ENCODE measurements at regions not wholly inside any gene's neighbourhood (a gene's known extent, or its start where the extent isn't known, plus 50 kb on each side); places are given as distances from the start of the nearest gene placed in this dataset.
A peak's percentile ranks its signal among the peaks of the same experiment; 100 is the strongest.
"Not testable (repeated sequence)": the region's sequence is repeated elsewhere in the genome, so short reads cannot be mapped to it uniquely, and the experiment has no call there.

DNA sequence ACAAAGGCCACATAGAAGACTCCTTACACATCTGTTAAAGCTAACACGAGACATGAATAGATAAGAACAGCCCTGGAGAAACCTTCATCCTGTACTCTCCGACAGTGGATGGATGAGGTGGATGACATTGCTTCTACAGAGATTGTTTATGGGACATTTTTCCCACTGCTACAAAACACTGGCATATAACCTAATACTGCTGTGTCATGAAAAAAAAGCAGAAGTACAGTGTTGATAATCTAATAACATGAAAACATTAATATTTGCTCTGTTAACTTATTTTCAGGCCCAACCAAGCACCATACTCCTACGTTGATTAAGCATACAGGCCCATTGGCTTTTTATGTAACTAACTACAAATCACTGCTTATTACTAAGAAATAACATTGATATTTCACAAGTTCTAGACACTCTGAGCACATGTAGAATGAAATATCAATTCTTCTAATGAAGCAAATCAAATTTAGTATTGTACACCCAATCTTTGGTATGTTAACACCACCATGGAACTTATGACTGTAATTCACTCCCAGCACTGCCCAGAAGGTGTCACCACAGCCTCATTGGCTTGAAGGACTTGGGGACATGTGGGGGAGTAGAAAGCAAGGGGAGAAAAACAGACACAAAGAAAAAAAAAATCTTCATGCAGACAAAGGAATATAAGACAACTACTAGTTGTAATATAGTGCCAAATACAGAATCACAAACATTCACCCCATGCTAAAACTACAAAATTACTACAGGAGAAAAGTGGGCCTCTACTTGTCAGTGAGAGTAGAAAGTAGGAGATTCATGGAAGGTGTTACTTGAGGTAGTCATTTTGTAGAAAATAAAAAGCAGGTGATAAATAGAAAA, 330.0 kb upstream of the PMFBP1 start:
- peak; percentile 8 for DNase-seq

DNA sequence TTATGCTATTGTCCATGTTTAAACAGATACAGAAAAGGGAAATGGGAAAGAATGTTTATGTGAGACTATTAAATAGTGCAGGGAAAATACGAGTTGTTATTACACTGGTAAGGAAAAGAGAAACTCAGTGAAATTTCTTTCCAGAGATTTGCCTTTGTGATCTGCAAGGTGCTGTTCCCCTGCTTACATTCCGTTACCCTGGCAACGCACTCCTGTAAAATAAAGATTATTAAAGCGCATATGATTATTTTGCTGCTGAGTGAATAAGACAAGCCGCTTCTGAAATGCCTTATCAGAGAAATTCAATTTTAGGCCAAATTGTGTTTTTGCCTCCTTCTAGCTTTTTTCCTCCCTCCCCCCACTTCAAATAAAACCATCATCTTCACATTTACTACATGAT, 328.6 kb upstream of the PMFBP1 start:
- DNase-seq: no peak

DNA sequence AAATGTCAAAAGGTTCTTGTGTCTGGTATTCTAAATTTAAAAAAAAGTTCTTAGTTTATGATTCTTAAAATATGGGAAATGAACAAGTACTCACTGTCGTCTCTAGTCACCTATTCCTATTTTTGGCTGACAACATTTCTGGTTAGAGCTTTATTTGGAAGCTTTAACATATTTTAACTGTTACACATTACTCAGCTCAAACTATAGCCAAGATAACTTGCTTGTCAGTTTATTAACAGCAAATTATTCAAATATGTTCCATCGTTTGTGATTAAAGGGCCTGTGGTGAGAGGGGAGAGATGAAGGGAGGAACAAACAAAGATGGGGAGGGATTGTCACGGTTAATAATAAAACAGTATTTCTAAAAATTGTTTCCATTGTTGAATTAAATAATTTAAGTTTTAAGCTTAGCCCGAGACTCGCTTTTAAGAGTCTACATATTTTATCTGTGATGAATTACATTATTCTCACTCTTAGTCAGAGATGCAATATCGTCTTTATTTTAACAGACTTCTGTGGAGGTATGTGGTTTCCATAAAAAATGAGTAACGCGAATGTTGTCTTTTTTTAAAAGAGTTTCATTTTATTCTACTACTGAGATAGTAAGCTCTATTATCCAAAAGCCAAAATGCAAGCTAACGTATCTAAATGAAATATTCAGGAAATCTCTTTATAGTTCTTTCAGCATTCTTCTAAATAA, 321.9 kb upstream of the PMFBP1 start:
- no peak for DNase-seq

DNA sequence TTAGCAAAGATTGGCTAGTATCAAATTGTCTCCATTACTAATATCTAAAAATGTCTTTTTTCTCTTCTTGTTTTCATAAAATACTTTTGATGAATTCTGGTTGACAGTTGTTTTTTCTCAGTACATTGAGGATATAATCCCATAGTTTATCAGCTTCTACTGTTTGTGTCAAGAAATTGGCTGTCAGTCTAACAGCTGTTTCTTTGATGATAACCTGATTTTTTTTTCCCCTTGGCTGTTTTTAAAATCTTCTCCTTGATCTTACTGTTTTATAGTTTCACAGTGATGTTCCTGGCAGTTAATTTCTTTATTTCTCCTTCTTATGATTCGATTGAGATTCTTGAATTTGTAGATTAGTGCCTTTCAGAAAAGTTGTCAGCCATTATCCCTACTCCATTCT, 315.3 kb upstream of the PMFBP1 start:
- no peak for DNase-seq

DNA sequence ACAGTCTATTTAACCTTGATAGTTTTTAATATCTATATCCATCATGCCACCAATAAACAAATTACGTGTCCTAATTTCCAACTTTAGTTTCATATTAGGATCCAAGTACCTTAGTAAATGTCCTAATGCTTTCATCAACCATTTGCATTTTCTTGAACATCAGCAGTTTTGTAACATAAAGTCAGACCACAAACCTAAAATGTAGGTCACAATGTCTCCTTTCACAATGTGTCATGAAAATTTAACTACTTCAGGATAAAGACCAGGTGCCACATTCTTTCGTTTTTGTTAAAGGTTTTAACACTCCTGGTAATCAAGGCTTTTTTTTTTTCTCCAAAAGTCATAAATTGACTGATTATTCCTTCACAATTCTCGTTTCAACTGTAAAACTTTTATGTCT, 310.7 kb upstream of the PMFBP1 start:
- no peak for DNase-seq

DNA sequence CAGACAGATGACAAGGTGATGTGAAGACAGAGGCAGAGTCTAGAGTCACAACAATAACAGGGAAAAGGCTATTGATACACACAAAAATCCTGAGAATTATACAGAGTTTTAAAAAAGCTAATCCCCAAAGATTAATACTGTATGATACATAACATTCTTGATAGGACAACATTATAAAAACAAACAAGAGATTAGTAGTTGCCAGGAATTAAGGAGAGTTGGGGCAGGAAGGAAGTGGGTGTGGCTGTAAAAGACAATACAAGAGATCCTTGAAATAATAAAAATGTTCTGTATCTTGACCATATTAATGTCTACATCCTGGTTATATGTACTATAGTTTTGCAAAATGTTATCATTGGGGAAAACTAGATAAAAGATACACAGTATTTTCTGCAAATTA, 309.5 kb upstream of the PMFBP1 start:
- DNase-seq: no peak

DNA sequence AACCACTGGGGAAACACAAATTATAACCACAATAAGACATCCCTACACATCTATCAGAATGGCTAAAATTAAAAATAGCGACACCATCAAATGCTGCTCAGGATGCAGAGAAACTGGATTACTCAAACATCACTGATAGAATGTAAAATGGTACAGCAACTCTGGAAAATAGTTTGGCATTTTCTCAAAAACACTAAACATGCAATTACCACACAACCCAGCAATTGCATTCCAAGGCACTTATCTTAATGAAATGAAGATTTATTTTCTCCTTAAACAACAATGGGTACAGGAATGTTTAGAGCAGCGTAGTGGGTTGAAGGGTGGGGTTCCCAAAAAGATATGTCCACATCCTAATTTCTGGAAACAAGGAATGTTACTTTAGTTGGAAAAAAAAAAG, 309.0 kb upstream of the PMFBP1 start:
- no peak for DNase-seq

DNA sequence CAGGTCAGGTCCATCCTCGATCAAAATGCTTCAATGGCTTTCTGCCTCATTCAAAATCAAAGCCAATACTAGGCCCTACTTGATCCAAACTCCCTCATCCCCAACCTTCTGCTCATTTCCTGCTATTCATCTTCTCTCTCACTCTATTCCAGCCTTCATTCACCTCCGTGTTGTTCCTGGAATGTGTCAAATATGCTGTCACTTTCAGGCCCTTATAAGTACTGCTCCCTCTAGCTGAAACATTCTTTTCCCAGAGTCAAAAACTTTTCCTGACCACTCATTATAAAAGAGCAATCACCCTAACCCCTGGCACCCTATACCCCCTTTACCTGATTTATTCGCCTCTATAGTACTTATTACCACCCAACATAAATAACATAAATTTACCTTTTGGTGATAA, 303.7 kb upstream of the PMFBP1 start:
- DNase-seq: no peak

DNA sequence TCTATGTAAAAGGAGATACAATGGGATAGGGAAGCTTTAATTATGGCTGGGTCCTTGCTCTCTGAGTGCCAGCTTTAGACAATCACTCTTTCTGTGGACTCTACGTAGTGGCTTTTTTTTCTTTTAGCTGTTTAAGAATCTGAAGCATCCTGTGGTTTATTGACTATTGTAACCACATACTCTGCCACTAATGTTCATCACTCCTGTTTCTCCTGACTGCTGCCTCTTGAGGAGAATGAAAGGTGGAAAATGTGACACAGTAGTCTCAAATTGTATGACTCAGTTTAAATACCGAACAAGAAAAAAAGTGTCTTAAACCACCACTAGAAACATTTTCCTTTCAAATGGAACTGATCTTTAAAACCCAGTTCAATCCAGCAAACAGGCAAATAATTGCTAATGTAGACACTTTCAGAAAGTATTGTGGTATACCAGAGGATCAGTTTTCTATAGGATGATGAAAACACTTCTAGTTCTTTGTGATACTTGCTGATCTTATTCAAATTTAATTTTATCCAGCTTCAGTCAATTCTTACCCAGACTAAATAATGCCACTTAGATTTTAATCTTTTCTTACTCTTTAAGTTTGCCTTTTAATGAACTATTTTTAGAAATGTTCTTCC, 302.7 kb upstream of the PMFBP1 start:
- DNase-seq: no peak

DNA sequence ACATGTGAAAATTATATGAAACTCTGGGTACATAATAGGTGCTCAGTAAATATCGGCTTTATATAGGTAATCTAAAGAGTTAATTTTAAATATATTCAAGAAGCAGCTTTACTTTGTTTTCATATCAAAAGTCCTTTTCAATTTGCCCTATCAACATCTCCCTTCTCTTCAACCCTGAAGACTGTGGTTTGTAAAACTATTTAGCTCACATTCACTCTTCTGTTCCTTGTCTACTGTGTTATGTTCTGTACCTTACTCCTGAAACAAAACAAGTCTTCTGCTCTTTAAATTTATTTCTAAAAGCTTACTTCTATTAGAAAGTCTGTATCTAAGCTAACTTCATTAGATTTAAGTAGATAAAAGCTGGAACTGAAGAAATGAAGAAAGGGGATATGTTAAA, 301.7 kb upstream of the PMFBP1 start:
- no peak for DNase-seq

DNA sequence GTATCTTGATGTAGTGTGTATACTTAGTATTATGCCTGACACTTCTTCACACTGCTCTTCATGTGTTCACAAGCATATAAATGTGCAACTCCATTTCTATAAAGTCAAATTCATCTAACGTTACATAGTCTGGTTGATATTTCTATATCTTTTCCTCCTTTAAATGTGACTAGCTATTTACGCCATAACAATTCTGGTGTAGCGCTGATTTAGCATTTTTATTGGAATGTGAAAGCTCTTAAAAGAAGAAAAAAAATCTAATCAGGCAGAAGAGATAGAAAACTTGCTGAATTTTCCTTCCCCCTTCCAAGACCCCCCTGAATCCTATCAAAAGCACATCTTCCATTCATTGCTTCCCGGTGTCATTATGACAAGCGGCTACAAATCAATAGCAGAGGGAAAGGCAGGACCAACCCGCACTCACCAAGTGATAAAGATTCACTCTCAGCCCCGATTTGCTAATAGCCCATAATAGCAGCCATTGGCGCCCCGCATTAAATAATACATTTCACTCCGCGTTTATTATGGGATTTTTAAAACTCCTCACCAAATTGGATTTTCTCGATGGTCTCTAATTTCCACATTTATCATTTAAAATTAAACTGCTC, 299.5 kb upstream of the PMFBP1 start:
- no peak for DNase-seq

DNA sequence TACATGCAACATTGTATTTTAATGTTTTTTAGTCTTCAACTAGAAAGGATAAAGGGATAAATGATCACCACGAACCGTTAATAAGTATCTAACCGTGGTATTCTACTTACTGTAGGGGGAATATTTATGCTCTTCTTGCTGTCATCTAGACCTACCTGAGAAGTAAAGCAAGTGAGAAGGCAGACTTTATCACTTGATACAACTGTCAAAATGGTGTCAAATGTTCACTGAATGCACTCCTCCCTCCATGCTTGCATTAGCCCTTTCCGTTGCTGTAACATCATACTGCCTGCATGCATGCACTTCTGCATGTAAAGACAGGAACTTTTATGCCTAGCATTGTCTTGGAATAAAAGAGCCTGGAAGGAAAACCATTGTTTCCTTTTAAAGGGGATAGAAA, 298.6 kb upstream of the PMFBP1 start:
- DNase-seq: no peak

DNA sequence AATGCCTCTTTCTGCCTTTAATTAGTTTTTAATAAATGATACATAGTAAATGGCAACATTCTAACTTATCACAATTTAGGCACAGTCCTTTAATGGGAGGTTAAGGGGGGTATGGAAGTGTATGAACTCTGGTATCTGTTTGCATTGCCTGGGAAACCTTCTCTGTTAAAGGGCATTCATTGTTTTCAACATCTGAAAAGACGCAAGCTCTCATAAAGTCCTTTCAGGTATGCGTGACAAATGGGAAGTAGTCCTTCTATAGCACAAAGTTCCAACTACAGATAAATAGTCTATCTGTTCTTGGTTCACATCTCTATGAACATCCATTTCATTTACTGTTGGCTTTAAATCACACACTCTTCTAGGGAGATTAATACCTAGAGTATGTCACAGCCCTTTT, 298.0 kb upstream of the PMFBP1 start:
- no peak for DNase-seq

DNA sequence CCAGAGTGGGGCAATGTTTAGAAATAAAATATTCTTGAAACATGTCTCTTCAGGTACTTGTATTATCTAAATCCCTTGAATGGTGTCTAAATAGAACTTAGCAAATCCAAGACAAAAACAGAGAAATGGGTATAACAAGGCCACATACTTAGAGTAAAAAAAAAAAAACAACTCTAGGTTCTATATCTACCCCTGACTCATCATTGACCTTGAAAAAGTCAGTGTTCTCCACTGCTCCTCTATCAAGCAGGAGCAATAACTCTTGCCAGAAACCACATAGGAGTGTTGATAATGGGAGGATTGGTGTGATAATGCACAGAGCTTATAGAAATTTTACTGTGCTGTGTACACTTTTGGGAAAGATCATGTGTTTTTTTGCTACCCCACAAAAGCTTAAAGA, 296.6 kb upstream of the PMFBP1 start:
- no peak for DNase-seq

DNA sequence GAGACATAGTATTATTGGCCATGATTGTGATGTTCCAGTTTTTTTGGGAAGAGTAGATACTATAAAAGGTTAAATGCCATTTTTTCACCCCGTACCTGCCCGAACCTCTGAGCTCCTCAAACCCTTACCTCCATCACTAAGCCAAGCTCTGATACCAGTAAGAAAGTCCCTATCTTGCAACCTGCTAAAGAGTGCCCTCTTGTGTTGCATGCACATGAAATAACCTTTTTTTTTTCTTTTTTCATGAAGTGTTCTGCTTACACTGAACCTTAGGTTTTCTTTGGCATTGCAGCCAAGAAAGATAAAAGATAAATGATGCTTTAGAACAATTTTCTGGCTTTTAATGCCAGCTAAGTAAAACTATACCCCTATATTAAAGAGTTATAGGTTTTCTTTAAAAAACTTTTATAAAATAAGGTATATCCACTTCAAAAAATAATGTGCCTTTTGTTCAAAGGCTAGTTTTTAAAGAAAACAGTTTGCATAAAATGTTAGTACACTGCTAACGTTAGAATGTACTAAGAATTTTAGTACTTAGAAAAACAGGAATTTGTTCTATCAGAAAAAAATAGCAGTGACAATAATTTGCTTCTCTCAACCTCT, 295.3 kb upstream of the PMFBP1 start:
- no peak for DNase-seq

DNA sequence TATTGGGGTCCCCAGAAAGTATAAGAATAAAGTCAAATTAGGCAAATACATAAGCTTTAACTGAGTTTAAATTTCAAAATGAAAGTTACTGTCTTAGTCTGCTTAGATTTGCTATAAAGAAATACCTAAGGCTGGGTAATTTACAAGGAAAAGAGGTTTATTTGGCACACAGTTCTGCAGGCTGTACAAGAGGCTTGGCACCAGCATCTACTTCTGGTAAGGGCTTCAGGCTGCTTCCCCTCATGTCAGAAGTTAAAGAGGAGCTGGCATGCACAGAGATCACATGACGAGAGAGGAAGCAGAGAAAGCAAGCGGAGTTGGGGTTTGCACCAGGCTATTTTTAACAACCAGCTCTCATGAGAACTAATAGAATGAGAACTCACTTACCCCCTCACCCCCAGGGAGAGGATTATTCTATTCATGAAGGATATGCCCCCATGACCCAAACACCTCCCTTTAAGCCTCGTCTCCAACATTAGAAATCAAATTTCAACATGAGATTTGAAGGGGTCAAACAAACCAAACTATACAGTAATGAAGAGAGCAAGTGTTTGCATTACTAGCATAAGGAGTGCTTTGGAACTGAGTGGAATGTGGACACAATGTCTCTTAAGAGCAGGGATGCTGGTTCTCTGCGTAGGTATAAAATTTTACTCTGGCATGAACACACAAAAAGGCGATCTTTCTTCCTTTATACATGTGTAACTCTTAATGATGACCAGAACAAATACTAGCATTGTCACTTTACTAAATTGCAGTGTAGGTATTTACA, 292.8 kb upstream of the PMFBP1 start:
- DNase-seq: no peak

DNA sequence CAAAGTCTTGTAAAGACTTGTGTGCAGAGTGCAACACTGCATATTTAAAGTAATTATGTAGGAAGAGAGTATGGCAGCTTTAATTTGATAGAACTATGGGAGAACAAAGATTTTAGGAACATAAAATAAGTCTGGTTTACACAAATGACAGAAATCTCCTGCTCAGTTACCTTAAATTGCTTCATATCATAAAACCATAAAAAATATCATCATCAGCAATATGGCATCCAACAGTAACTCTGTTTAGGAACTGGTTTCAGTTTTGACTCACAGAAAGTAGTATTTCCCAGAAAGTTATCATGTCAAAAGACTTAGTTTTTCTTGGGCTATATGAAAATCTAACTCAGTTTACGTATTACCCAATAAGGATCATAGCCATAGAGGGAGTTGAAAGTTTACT, 292.1 kb upstream of the PMFBP1 start:
- no peak for DNase-seq

DNA sequence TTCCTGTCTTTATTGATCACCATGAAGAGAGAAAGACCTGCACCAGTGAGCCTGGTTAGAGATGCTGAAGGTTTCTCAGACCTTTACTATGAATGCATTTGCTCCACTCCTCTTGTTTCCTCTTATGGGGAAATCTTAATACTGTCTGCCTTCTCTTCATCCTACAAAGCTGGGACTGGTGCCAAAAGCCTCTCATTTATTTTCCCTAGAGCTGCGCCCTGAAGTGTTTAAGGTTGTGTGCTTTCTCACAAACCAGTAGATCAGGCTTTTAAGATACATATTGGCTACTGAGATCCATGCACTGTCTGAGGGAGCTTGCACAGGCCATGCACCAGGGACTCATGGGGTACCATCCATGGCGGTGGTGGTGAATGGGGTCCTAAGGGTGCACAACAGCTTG, 286.1 kb upstream of the PMFBP1 start:
- DNase-seq: no peak

DNA sequence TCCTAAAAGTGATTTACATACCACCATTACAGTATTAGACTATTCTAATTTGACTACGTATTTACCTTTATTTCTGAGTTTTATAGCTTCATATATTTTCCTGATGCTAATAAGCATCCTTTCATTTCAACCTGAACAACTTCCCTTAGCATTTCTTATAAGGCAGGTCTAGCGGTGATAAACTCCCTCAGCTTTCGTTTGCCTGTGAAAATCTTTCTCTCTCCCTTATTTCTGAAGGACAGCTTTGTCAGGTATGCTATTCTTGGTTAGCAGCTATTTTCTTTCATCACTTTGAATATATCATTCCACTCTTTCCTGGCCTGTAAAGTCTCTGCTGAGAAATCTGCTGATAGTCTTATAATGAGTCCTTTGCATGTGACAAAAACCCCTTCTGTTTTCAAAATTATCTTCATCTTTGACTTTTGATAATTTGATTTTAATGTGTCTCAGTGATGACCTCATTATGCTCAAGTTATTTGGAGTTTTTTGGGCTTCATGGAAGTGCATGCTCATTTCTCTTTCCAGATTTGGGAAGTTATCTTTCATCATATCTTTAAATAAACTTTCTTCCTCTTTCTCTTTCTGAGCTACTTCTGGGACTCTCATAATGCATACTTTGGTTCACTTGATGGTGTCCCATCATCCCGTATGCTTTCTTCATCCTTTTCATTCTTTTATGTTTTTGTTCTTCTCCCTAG, 285.4 kb upstream of the PMFBP1 start:
- no peak for DNase-seq

DNA sequence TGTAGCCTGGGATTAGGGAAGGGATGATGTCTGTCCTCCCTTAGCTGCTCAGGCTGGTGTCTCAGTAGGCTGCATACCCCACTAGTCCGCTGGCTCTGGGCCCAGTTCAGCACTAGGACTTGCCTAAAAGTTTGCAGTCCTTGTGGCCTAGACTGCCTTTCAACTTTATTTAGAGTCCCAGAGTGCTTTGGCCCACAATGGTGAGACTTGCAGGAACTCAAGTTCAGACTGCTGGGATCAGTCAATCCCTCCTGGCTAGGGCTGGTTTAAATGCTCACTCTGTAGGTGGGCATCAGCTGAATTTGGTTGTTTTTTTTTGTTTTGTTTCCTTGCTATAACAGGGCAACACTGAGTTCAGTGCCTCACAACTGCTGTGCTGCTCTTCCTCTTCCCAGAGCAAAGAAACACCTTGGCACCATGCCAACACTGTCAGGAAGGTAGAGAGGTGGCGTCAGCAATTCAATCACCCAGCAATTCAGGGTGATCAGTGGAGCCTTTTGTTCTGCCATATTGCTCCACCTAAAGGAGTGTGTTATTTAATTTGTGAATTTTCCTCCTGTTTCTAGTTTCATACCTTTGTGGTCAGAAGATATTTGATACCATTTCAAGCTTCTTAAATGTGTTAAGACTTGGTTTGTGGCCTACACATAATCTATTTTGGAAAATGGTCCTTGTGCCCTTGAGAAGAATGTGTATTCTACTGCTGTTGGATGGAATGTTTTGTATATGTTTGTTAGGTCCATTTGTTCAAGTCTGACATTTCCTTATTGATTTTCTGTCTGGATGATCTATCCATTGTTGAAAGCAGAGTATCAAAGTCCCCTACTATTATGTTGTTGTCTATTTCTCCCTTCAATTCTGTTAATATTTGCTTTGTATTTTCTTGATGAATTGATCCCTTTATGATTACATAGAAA, 284.0 kb upstream of the PMFBP1 start:
- no peak for DNase-seq

DNA sequence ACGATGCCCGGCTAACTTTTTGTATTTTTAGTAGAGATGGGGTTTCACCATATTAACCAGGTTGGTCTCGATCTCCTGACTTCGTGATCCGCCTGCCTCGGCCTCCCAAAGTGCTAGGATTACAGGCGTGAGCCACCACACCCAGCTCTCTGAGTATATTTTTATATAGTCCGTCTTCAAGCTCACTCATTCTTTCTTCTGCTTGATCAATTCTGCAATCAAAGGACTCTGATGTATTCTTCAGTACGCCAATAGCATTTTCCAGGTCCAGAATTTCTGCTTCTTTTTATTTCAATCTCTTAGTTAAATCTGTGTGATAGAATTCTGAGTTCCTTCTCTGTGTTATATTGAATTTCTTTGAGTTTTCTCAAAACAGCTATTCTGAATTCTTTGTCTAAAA, 281.9 kb upstream of the PMFBP1 start:
- DNase-seq: not testable (repeated sequence)

Measured in effector CD8-positive, alpha-beta T cell (primary cell).